Thoracic aorta (tissue), 2 donors: ENCODE measurements at regions not wholly inside any gene's neighbourhood (a gene's known extent, or its start where the extent isn't known, plus 50 kb on each side); places are given as distances from the start of the nearest gene placed in this dataset.

ENCODE experiments used
- ATAC-seq: fragments of 150-250 bp; one replicate; pipeline ENCODE4 v1.8.0; 2017; ENCODE audit warnings: low read depth; ENCODE audit not compliant: insufficient number of reproducible peaks, low FRiP score
- DNase-seq: peaks from one replicate; pipeline ENCODE4 v3.0.0-alpha.2; 2020; ENCODE audit warnings: low spot score
- H3K27ac ChIP-seq, 2 donors: fragments of 200-600 bp; sonication (generic); 1 replicate in 1 of 2; 2 replicates in 1 of 2; pipeline ENCODE4 v1.5.1; 2016; ENCODE audit warnings: mild to moderate bottlenecking in 2 of 2, moderate library complexity in 2 of 2
- H3K27me3 ChIP-seq: fragments of 200-600 bp; sonication (generic); replicated peaks from 2 replicates; pipeline ENCODE4 v1.6.0; 2016; ENCODE audit warnings: mild to moderate bottlenecking; ENCODE audit not compliant: insufficient read depth
- H3K36me3 ChIP-seq: fragments of 200-600 bp; sonication (generic); one replicate; pipeline ENCODE4 v1.5.1; 2016
- H3K4me1 ChIP-seq, 2 donors: fragments of 200-600 bp; sonication (generic); 1 replicate in 1 of 2; 2 replicates in 1 of 2; pipeline versions ENCODE4 v1.5.1 to v1.6.0; 2016; ENCODE audit warnings: low read depth in 2 of 2, mild to moderate bottlenecking in 1 of 2; ENCODE audit not compliant: control insufficient read depth in 1 of 2
- H3K4me3 ChIP-seq: fragments of 200-600 bp; sonication (generic); 2 replicates; pipeline ENCODE4 v1.5.1; 2016; ENCODE audit warnings: mild to moderate bottlenecking
- H3K9me3 ChIP-seq: fragments of 200-600 bp; sonication (generic); 2 replicates; pipeline ENCODE4 v1.5.1; 2016
- TF ChIP-seq, protein P1 (sequence below): fragments of 200-600 bp; sonication (generic); IDR thresholded peaks from one replicate; pipeline ENCODE4 v1.5.1; 2019; ENCODE audit warnings: antibody characterized with exemption

GRCh38 chr2:128771401-128771800 lies 452.7 kb upstream of the HS6ST1 start:
- DNase-seq (no peak), ATAC-seq (no peak)
- no peaks in the 10 kb centered on the region for H3K36me3 ChIP-seq
- H3K4me1 ChIP-seq, result no peaks in the 10 kb centered on the region
- no peak overlapping the region for H3K4me3 ChIP-seq
- no peaks in the 10 kb centered on the region for H3K27me3 ChIP-seq
- TF ChIP-seq, protein P1, sequence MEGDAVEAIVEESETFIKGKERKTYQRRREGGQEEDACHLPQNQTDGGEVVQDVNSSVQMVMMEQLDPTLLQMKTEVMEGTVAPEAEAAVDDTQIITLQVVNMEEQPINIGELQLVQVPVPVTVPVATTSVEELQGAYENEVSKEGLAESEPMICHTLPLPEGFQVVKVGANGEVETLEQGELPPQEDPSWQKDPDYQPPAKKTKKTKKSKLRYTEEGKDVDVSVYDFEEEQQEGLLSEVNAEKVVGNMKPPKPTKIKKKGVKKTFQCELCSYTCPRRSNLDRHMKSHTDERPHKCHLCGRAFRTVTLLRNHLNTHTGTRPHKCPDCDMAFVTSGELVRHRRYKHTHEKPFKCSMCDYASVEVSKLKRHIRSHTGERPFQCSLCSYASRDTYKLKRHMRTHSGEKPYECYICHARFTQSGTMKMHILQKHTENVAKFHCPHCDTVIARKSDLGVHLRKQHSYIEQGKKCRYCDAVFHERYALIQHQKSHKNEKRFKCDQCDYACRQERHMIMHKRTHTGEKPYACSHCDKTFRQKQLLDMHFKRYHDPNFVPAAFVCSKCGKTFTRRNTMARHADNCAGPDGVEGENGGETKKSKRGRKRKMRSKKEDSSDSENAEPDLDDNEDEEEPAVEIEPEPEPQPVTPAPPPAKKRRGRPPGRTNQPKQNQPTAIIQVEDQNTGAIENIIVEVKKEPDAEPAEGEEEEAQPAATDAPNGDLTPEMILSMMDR, result no peak
- H3K27ac ChIP-seq, result no peak overlapping the region
- no peaks in the 10 kb centered on the region for H3K9me3 ChIP-seq

DNA sequence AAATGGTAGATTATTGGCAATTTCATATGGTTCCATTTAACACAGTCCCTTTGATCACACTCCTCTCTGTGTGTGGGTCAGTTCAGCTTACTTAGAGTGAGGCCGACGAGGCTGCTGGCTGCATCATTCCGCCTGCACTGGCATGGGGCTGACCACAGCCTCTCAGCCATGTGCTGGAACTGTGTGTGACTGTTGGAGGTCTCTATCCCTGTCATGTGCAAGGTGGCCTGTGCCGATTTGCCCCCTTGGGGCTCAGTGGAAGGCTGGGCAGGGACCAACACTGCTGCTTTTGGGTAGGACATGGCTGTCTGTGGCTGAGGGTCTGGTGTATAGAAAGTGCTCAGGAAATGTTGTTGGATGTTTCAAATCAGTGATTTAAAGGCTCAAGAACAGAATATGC lies 454.0 kb upstream of the HS6ST1 start:
- H3K4me1 ChIP-seq, result no peaks in the 10 kb centered on the region
- no peak overlapping the region for H3K27ac ChIP-seq
- no peak for DNase-seq
- H3K9me3 ChIP-seq, result no peaks in the 10 kb centered on the region
- TF ChIP-seq, protein P1, result no peak
- H3K27me3 ChIP-seq, result no peaks in the 10 kb centered on the region
- no peak for ATAC-seq
- no peak overlapping the region for H3K4me3 ChIP-seq
- no peaks in the 10 kb centered on the region for H3K36me3 ChIP-seq

DNA sequence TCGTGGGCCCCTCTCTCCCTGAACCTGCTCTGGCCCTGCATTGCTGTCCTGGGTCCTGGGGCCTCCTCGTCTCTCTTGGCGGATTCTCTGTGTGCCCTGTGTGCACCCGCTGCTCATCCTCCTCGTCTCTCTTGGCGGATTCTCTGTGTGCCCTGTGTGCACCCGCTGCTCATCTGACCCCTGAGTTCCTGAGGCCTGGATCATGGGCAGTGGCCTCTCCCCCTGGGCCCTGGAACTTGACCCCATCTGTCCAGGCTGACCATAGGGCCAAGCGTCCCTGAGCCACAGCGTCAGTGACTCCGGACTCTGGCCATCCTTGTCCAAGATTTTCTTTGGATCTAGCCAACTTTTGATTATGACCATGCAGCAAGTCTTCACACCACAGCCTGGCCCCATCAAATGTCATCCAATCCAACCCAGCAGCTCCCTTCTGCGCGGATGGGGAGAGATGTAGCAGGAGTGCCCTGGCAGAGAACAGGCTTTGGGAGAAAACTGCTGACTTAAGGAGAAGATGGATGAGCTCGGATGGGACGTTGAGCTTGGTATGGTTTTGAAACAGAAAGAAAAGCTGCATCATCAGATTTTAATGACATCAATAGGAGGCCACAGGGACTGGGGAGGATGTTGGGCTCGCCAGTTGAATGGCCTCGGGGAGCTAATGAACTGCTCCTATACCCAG lies 455.1 kb upstream of the HS6ST1 start:
- Histone ChIP-seq H3K27me3 (no peaks in the 10 kb centered on the region), H3K4me3 (no peak overlapping the region), H3K27ac (no peak overlapping the region), H3K36me3 (no peaks in the 10 kb centered on the region), H3K9me3 (peaks cover under 1% of the 10 kb centered on the region), H3K4me1 (no peaks in the 10 kb centered on the region)
- DNase-seq, result no peak
- no peak for ATAC-seq
- TF ChIP-seq, protein P1, result no peak

GRCh38 chr2:128774320-128775216 lies 455.9 kb upstream of the HS6ST1 start:
- TF ChIP-seq, protein P1, result no peak
- no peaks in the 10 kb centered on the region for H3K4me1 ChIP-seq
- peaks cover 2% of the 10 kb centered on the region for H3K9me3 ChIP-seq
- ATAC-seq (no peak), DNase-seq (no peak)
- H3K27ac ChIP-seq, result no peak overlapping the region
- H3K27me3 ChIP-seq, result no peaks in the 10 kb centered on the region
- no peak overlapping the region for H3K4me3 ChIP-seq
- H3K36me3 ChIP-seq, result no peaks in the 10 kb centered on the region

- ATAC-seq, result no peak
- Histone ChIP-seq H3K27me3 (no peaks in the 10 kb centered on the region), H3K9me3 (peaks cover 2% of the 10 kb centered on the region), H3K27ac (no peak overlapping the region), H3K4me1 (no peaks in the 10 kb centered on the region), H3K36me3 (no peaks in the 10 kb centered on the region), H3K4me3 (no peak overlapping the region)
- DNase-seq, result no peak
- TF ChIP-seq, protein P1, result no peak
Measured at GRCh38 chr2:128775217-128775913, 456.7 kb upstream of the HS6ST1 start.
